ENCODE measurements at regions not wholly inside any gene's neighbourhood (a gene's known extent, or its start where the extent isn't known, plus 50 kb on each side); places are given as distances from the start of the nearest gene placed in this dataset.

DNA sequence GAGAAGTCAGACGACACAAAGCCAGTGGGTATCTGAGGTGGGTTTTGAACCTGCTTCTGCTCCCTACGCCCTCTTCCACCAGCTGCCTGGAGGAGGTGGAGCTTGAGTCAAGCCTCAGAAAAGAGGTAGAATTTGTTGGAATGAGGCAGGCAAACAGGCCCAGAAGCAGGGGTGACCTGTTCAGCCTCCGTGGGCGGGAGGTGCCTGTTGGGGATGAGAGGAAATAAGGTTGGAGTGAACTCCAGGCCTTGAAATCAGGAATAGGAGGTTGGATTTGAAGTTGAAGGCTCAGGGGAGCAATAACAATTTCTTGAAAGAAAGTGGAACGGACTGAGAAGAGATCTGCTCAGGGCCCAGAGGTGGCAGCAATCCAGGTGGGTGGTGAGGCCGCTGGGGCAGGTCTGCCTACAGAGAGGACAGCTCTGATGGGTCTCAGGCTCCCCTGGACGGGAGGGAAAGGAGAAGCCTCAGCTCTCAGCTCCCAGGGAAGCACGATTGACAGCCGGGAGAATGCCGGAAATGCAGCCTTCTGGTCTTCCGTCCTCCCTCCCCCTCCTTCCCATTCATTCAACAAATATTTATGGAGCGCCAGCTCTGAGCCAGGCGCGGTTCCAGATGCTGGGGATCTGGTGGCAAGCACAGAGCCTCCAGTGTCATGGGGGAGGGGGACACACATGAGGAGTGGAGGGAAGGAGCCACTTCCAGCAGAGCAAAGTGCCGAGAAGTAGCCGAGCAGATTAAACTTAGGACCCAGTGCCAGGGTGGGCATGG lies 61.9 kb upstream of the CIBAR2 start:
- DNase-seq, result no peak

DNA sequence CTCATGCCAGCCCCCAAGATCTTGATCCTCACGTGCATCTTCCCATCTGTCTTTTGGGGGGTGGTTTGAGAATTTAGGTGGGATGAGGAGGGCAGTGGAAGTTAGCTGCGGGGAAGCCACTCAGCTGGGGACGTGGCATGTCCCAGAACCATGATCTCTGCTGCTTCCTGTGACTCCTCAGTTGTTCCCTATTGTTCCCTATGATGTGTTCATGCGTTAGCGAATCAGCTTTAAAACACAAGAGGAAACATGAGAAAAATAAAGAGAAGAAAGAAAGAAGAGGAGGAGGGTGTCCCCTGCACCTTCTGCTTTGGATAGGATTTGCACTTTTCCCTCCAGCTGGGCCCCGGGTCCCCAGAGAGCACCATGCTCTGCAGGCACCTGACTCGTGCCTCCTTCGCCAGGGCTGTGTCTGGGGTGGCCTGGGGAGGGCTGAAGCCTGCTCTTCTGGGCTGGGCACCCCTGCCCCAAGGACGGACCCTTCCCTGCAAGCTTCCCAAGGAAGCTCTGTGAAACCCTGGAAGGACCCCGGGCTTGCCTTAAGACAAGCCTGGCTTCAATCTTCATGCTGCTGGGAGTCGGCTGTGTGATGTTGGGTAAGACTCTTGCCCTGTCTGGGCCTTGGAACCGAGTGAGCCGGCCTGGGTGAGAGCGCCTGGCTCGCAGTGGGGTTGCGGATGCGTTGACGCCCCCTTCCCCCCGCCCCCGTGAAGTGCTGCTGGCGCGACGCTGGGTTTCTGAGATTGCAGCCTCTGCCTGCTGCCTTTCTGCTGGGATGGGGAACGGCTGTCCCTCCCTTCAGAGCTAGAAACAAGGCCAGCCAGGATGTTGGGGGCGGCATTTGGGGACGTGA lies 62.8 kb upstream of the CIBAR2 start:
- no peak for DNase-seq

DNA sequence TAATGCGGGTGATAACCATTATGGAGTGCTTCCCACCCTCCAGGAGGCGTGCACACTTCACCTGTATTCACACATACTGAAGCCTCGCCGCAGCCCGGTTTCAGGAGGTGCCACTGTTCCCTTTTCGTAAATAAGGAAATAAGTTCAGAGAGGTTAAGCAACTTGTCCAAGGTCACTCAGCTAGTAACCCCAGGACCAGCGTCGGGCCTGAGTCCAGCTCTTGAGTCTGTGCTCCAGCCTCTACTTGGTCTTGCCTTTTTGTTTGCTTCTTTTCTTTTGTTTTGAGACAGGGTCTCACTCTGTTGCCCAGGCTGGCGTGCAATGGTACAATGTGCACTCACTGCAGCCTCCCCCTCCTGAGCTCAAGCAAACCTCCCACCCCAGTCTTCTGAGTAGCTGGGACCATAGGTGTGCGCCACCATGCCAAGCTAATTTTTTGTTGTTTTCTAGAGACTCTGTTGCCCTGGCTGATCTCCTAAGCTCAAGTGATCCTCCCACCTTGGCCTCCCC lies 63.5 kb upstream of the CIBAR2 start:
- no peak for DNase-seq

DNA sequence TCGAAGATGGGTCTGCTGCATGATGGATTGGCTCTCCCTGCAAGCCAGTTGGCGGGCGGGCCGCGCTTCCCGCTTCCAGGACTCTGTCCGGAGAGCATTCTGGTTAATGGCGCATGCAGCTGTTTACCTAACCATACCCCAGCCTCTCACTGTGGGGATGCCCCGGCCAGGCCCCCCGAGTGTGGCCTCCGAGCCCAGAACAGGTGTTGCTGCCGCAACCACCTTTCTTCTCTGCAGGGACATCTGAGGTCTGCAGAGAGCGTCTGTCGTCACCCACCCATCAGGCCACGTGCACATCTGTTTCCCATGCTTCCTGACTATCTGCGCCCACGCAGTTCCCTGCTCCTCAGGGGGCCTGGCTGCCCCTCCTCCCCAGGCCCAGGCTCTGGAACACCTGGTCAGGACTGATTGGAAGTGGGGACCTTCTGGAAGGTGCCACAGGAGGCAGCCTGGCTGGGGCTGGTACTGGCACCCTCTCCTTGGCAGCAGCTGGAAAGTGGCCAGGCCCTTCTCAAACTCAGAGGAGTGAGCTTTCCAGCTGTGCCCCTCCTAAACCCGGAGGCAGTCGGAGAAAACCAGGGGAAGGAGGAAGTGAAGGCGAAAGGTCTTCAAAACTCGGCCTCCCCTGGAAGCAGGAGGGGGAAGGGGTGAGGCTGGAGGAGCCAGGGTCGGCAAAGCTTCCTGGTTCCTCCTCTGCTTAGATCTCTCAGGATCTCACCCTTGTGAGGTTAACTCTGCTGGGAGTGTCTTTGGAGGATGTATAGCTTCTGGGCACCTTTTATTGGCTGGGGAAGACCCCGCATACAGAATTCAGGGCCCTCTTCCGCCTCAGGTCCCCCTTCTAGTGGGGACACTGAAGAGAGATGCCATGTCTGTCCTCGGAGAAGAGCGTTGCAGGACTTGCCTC lies 64.5 kb upstream of the CIBAR2 start:
- DNase-seq, result no peak

DNA sequence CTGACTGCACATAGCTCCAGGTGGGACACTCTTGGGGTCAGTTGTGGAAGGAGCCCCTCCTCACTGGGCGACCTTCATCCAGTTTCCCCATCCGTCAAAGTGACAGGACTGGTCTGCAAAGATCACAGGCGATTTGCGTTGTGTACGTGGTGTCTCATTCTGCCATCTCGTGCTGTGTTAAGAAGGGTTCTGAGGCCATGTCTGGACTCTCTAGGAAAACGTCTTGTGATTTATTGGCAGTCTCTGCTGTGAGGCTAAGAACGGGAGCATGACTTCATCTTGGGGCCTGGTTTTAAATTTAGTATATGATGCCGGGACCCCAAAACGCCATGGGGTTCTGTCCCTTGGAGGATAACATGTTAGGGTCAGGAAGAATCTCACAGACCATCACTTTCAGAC lies 65.2 kb upstream of the CIBAR2 start:
- DNase-seq, result no peak

DNA sequence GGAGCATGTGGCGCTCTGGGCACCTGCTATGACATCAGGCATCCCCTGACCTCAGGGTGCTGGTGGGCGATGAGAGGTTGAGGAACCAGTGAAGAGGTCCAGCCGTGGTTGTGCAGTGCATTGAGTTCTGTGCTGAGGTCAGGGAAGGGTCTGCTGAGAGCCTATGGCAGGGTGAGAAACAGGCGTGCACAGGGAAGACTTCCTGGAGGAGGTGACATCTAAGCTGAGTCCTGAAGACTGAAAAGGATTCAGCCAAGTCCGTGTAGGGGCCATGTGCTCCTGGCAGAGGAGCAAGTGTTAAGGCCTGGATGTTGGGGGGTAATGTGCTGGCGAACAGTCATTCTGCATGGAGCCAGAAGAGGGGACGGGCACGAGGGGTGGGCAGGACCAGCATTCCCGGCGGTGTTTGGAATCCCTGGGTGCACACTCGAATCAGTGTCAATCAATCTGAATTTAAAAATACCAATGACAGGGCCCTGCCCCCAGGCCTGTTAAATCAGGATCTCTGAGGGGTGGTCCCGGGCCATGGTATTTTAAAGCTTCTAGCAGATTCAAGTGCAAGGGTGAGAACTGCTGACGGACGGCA lies 65.8 kb upstream of the CIBAR2 start:
- DNase-seq, result no peak

DNA sequence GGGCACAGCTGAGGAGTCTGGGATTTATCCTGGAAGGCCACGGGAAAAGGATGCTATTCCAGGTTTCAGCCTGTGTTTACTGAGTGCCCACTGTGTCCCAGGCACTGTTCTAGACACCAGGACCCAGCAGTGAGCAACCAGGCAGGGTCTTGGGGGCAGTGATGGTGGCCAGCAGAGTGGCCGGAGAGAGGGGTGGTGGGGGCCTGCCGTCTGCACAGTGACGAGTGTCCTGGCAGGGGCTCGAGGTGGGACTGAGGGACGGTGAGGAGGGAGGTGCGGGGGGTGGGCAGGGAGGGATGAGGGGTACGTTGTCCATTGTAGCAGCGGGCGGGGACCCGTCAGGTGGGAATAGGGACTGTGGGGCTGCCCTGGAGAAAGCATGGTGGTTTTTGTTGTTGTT lies 66.3 kb upstream of the CIBAR2 start:
- DNase-seq, result no peak

DNA sequence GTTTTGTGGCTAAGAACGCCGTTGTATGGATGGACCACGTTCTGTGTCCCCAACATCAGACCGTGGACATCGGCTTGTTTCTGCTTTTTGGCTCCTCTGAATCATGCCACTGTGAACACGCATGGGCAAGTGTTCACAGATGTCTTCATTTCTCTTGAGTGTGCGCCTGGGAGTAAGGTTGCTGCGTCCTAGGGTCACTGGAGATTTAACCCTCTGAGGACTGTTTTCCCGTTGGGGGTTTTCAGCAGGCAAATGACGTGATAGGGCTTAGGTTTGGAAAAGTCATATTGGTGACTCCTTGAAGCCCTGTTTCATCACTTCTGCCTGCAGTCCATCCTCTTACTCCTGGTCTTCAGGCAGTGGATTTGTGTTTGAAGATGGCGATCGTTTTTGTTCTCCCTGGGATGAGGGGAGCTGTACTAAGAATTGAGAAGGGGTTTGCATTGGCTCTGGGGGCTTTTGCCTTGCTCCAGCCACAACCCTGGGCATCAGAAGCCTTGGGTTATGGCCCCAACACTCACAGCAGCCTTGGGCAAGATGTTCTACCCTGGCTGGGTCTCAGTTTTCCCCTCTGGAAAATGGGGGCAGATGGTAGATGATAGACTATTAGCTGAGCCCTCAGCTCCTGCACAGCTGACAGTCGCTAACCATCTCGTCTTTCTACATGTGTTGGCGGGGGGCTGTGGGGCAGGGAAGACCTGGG lies 67.2 kb upstream of the CIBAR2 start:
- DNase-seq, result no peak

DNA sequence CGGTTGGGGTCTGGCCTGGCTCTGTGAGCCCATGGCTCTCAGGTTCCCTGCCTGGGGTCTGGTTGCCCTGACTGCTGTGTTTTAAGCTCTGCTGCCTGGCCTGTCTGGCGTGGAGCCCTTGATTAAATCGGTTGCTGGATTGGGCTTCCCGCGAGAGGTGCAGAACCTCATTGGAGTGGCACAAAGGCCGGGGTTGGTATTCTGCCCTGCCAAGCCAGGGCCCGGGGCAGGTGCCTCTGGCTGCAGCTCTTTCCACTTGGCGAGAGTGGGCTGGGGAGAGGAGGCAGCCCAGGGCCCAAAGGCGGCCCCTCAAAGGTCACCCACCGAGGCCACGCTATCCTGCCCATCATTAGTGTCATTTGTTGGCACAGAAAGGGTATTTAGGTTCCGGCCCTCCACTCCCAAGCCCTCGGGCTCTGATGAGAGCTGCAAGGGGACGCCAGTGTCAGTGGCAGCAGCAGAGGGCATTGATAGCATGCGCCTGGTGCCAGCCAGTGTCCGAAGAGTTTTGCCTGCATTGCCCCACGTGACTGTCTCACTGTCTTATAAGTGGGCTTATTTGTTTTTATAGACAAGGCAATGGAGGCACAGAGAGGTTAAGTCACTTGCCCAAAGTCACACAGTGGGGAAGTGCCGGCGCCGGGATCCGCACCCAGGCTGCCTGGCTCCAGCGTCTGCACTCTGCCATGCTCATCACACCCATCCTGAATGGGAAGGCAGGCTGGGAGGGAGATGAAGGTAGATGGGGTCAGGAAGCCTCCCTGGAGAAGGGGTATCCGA lies 68.0 kb upstream of the CIBAR2 start:
- DNase-seq, result no peak

DNA sequence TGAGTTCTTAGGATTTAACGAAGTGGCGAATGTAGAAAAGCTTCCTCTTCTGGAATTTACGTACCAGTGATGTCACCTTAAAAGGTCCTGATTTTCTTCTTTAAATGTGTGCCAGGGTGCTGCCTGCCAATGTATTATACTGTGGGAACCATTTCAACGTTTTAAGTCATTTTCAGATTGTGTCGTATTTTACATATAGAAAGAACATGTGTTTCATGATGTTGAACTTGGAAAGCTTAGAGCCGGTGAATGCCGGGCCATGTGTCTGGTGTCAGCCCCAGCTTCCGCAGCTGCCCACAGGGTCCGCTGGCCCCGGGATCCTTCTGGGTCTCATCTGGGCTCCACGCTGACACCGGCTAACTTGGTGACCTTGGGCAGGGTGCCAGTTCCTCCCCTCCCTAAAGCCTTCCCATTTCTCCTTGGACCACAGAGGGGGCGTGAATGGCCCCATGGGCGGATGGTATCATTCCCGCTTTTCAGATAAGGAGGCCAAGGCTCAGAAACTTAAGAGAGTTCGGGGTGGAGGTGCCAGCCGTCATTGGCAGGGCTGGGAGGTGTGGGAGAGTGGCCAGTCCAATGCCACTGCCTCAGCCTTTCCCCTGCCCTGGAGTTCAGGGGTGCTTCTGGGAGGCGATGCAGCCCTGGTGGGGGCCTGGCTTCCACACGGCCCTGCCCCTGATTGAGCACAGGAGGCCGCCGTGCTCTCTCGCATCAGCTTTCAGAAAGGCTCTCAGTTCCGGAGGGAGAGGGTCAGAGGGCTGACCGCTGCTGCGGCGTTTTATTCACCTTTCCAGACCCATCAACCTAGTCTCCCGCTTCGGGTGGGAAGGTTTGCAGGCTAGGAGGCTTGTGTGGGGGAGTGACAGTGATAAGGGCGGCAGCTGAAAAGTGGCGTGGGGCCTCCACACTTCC lies 68.8 kb upstream of the CIBAR2 start:
- DNase-seq, result no peak

DNA sequence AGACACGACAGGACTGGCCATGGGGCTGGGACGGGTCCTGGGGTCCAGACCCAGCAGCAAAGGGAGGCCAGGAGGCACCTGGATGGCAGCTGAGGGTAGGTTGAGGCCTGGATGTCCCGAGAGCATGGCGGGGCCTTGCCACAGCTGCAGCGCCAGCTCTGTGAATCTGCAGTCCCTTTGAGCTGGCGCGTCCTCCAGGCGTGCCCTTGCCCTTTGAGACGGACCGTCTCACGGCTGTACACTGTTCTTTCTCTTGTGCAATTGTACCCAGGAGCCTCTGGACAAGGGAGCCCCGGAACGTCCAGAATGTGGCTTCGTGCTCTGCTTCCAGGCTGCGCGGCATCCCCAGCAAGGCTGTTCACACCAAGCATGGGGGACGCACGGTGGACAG lies 69.5 kb upstream of the CIBAR2 start:
- no peak for DNase-seq

DNA sequence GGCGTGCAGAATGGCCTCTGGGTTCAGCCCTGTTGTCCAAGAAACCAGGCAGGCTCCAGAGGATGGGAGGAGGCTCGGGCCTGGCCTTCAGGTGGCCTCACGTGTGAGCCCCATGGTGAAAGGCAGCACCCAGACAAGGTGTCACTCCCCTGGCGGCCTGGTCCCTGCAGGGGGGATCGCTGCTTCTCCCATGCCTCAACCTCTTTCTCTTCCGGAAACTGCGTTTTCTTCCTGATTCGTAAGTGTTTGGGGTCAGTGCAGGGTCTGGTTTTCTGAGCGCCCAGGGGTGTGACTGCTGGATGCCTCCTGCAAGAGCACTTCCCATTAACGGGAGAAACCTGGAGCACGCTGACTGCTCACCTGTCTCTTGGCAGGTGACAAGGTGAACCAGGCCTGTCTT lies 70.0 kb upstream of the CIBAR2 start:
- DNase-seq, result no peak

DNA sequence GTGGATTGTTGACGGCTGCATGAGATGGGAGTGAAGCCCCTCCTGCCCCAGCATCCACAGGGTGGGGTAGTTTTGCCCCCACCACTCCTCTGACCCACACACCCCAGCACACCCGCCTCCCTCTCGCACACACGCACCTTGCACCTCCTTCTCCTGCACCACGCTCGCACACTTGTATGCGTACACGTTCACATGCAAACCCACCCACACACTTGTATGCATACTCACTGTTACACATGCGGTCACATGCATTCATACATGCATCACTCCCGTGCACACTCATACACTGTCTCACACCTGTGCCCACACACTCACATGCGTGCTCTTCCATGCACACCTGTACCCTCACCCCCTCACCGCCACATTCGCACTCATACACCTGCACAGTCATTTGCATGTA lies 70.5 kb upstream of the CIBAR2 start:
- no peak for DNase-seq

DNA sequence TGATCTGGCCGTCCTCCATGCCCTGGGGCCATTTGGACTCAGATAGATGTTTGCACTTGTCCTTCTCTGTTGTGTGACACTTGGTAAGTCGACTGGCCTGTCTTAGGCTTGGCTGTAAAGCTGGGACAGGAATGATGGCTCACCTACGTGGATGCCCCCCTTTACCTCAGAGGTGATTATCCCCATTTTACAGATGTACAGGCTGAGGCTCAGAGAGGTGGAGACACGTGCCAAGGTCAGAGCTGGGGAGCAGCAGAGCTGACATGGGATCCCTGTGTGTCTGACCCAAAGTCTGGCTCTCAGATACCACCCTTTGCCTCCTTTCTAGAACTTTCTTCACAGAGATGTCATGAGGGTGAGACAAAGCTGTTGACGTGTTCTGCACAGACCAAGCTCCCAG lies 71.3 kb upstream of the CIBAR2 start:
- DNase-seq, result no peak

DNA sequence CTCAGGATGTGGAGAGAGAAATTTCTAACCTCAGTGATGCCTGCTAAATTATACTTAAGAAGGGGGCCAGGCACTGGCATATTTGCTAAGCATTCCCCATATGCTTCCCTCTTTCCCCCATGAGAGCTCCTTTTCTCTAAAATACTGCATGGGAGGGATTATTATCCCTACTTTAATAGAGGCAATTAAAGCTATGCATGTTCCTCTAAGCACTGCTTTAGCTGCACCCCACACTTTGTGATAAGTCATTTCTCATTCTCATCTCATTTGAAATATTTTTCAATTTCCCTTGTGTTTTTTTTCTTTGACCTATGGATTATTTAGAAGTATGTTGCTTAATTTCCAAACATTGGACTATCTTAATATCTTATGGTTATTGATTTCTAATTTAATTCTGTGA lies 72.1 kb upstream of the CIBAR2 start:
- DNase-seq, result no peak

DNA sequence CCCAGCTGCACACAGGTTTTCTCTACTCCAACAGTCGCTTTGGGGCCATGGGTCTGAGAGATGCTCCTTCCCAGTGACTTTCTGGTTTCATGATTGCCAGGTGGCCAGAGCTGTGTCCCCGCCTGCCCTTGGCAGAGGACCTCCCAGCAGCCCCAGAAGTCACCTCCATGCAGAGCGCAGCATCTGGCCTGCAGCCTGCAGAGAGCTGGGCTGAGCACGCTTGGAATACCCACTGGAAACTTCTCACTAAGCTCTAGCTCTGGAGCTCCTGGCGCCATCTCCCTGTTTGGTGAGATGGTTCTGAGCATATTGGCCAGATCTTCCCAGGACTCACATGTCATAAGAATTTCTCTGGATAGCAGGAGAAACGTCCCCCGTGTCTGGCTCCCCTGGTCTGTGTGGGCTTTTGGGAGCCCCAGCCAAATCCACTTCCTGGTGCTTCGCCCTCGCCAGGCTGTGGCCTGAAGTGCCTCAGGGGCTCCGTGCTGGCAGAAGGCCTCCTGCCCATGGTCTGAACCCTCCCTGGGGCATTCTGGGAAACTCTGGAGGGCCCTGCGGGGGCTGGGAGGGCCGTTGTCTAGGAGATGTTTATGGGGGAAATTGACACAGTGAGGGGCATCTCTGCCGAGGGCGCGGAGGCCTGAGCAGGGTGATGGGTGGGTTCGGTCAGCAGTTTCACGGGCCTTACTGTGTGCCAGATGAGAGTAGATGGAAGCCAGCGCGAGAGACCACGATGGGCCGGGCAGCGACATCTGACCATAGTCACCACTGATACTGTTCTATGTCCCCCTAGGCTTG lies 73.2 kb upstream of the CIBAR2 start:
- DNase-seq, result no peak

DNA sequence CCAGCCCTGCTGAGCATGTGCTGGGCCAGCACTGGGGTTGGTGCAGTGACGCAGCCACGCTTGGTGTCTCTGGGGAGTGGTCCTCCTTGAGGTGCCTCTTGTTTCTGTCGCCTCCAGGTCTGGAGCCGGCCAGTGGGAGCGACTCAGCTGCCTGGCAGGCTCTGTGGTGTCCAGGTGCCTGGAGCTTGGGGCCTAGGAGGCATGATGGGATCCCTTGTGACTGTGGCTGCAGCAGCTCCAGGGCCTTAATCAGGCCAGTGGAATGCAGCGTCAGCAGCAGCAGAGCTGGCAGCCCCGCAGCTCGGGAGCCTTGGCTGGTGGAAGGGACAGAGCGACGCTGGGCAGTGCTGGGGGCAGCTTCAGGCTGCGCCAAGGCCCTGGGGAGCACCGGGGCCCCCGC lies 74.7 kb upstream of the CIBAR2 start:
- no peak for DNase-seq

DNA sequence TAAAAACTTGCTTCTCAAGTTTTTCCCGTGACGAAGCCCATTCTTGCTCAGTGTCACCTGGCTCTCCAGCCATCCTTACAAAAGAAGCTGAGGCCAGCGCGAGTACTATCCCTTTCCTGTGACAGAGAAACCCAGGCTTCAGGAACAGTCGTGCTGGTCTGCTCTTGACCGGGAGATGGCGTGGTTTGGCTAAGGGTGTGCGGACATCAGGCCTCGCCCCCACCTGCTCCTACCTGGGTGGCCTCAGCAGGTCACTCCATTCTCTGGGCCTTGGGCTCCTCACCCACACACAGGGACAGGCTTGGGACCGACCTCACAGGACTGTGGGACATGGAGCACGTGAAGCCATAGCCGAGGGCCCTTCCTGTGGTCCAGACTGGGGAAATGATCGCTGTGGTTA lies 75.2 kb upstream of the CIBAR2 start:
- DNase-seq, result no peak

DNA sequence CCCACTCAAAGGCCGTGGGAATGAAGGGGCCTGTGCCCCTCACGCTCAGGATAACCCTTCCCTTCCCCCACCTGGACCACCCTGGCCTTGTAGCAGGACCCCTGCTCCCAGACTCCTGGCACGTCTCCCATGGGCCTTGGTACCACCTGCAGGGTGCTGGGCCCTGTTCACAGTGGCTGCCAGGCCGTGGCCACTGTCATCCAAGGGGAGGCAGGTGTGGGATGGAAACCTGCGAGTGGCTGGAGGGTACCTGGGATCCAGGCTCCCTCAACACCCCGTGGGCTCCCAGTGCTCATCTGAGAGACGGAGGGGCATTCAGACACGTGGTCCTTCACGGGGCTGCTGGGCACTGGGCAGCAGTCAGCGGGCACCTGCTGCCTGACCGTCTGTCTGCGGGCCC lies 75.6 kb upstream of the CIBAR2 start:
- no peak for DNase-seq

Measured in stimulated activated CD4-positive, alpha-beta T cell treated with anti-CD3 and anti-CD28 coated beads, Interleukin-1b, Interleukin-23, amount 100 ng/mL, for 48 hours (primary cell).